PFSK-1 (cell line): ENCODE measurements at regions not wholly inside any gene's neighbourhood (a gene's known extent, or its start where the extent isn't known, plus 50 kb on each side); places are given as distances from the start of the nearest gene placed in this dataset.

Source experiments
- FOXP2 ChIP-seq: optimal IDR thresholded peaks from 2 replicates; pipeline ENCODE3; 2011; ENCODE audit warnings: borderline replicate concordance, control low read depth, inconsistent platforms; ENCODE audit not compliant: insufficient read depth; ENCODE audit errors: extremely low read length, extremely low read depth
- POLR2AphosphoS5 ChIP-seq: IDR thresholded peaks from 2 replicates; pipeline ENCODE4 v1.6.1; 2012; ENCODE audit warnings: low read depth, mild to moderate bottlenecking, control low read depth, low read length, moderate library complexity
- REST ChIP-seq, 2 experiments: IDR thresholded peaks; 2 replicates each; pipeline versions ENCODE4 v1.6.1 to v1.8.0; 2011 to 2012; ENCODE audit warnings: low read depth in 2 of 2, low read length in 2 of 2, control low read depth in 1 of 2, inconsistent platforms in 1 of 2, mild to moderate bottlenecking in 1 of 2, moderate library complexity in 1 of 2; ENCODE audit not compliant: insufficient read depth in 1 of 2
- SIN3A ChIP-seq: IDR thresholded peaks from 2 replicates; pipeline ENCODE4 v1.6.1; 2012; ENCODE audit warnings: mild to moderate bottlenecking, low read length, moderate library complexity, borderline replicate concordance; ENCODE audit not compliant: insufficient read depth
- TAF1 ChIP-seq: IDR thresholded peaks from 2 replicates; pipeline ENCODE4 v1.6.1; 2012; ENCODE audit warnings: low read length, control low read depth, borderline replicate concordance; ENCODE audit not compliant: insufficient read depth

- TF ChIP-seq FOXP2 (no peak), POLR2AphosphoS5 (no peak), TAF1 (no peak), REST (IDR thresholded peaks at IDR 0.05; ENCODE audit: insufficient read depth in 1 of 2, low read depth in 2 of 2, low read length in 2 of 2) (no peak), SIN3A (no peak)
Observed at GRCh38 chr3:168812234-168812633, 716.5 kb upstream of the GOLIM4 start.

DNA sequence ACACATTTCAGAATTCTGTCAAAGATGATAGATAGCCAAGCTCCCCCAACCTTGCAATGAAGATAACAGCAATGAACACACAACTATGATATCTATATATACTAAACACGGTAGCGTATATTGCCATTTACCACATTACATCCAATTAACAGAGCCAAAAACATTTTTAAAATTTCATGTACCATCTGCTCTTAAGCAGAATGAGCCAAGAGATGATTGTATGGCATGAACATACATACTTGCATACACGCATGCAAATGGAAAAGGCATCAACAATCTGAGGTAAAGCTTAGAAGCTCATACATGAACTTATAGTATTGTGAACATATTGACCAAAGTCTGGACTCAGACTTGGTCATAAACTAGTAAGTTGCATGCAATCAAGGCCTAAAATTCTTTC is 712.9 kb upstream of the GOLIM4 start:
- TF ChIP-seq REST (IDR thresholded peaks at IDR 0.05; ENCODE audit: insufficient read depth in 1 of 2, low read depth in 2 of 2, low read length in 2 of 2), result no peak
- no peak for TF ChIP-seq POLR2AphosphoS5
- no peak for TF ChIP-seq TAF1
- TF ChIP-seq SIN3A, result no peak
- TF ChIP-seq FOXP2, result no peak

GRCh38 chr3:168807448-168807847 is 711.7 kb upstream of the GOLIM4 start:
- TF ChIP-seq FOXP2, result no peak
- TF ChIP-seq TAF1, result no peak
- no peak for TF ChIP-seq POLR2AphosphoS5
- no peak for TF ChIP-seq REST (IDR thresholded peaks at IDR 0.05; ENCODE audit: insufficient read depth in 1 of 2, low read depth in 2 of 2, low read length in 2 of 2)
- TF ChIP-seq SIN3A, result no peak

- TF ChIP-seq REST (IDR thresholded peaks at IDR 0.05; ENCODE audit: insufficient read depth in 1 of 2, low read depth in 2 of 2, low read length in 2 of 2), result no peak
Observed at GRCh38 chr3:168806871-168807270, 711.1 kb upstream of the GOLIM4 start.

- TF ChIP-seq TAF1, result no peak
- no peak for TF ChIP-seq POLR2AphosphoS5
- TF ChIP-seq FOXP2, result no peak
- TF ChIP-seq SIN3A, result no peak
Observed at GRCh38 chr3:168803536-168803935, 707.8 kb upstream of the GOLIM4 start.
